NCI-H526 (cell line): ENCODE measurements at regions not wholly inside any gene's neighbourhood (a gene's known extent, or its start where the extent isn't known, plus 50 kb on each side); places are given as distances from the start of the nearest gene placed in this dataset.
A peak's percentile ranks its signal among the peaks of the same experiment; 100 is the strongest.

Source experiments
- DNase-seq, 2 experiments: peaks; one replicate each; lab custom pipeline; 2025; lab: John Stamatoyannopoulos, UW

GRCh38 chr2:122114421-122114820, 359.0 kb downstream of the TSN start:
- DNase-seq: no peak

DNA sequence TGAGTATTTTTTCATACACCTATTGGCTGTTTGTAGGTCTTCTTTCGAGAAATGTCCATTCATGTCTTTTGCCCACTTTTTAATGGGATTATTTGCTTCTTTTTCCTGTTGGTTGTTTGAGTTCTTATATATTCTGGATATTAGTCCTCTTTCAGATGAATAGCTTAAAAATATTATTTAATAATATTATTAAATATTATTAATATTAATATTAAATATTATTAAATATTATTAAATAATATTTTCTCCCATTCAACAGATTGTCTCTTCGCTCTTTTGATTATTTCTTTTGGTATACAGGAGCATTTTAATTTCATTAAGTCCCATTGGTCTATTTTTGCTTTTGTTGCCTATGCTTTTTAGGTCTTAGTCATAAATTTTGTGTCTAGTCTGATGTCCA, 361.9 kb downstream of the TSN start:
- DNase-seq: no peak

DNA sequence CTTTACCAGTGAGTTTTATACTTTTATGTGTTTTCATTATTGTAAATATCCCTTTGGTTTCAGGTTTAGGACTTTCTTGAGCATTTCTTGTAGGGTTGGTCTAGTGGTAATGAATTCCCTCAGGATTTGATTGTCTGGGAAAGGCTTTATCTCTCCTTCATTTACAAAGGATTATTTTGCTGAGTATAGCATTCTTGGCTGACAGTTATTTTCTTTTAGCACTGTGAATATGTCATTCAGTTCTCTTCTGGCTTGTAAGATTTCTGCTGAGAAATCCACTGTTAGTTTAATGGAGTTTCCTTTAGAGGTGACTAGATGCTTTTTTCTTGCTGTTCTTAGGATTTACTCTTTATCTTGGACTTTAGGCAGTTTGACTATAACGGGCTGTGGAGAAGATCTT, 373.9 kb downstream of the TSN start:
- DNase-seq: no peak

DNA sequence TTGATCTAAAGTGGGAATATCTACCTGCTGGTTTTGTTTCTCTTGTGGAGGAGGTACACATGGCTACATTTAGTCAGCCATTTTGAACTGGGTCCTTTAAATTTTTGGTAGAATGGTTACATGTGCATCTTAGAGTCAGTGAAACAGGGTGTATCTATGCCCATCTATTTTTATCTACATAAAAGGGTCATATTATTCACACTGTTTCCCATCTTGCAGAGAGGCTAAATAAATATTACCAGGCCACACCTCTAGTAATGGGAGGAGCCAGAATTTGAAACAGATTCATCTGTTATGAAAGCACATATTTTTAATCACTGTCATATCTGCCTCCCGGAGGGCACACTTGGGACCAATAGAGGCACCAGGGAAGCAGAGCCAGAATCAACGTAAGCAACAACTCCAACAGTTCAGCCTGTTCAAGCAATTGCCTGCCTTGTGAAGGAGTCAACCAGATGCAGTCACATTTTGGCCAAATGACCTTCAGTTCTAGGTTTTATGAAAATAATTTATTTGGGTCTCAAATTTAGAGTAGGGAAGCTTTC, 376.8 kb downstream of the TSN start:
- no peak for DNase-seq

DNA sequence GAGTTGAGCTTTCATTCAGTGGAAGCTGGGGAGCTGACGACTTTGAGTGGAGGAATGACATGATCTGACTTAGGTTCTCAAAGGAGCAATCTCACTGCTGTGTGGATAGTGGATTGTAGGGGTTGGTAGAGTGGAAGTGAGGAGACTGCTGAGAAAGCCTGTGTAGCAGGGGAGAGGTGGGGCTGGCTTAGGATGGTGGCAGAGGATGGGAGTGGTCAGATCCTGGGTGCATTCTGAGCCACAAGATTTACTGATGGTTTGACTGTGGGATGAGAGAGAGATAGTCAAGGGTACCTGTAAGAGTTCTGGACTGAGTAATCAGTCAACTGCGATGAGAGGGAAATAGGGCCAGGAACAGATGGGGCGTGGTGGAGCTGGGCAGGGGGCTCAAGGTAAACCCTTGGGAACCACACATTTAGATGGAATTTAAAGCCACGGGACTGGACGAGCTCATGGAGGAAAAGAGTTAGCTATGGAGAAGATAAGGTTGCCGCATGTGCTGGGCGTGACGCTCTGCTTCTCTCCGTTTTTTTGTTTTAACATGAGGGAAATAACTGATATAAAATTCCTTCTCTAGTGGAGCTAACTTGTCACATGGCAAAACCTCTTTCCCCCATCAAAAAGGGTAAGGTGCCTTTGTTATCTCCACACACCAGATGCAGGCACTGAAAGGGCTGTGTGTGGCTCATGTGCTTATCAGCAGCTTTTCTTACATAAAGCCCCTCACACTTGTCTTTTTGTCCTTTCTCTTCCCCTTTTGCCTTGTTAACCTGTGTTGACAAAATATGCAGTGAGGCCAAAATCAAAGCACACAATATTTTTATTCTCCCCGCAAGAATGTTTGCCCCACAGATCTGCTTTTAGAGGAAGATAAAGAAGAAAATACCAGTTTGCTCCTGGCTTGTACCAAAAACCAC, 379.8 kb downstream of the TSN start:
- DNase-seq: no peak

GRCh38 chr2:122136056-122136455, 380.6 kb downstream of the TSN start:
- DNase-seq: peak; percentile 3 to 56

DNA sequence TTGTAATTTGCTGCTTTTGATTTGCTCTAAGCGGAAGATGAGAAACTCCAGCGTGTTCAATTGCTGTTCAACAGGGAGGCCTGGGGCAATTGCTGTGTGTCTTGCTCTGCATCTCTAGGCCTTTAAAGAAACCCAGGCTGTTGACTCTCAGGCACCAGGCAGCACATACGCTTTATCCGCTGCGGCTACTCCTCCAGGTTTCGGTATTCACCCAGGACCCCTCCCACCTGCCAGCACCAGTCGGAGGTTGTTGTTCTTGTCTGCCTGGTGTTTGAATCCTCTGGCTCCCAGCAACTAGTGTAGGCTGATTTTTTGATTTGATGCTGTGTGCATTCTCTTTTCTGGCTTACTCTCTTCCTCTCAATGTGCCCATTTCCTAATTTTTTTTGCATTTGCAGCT, 383.1 kb downstream of the TSN start:
- no peak for DNase-seq

GRCh38 chr2:122139739-122140420, 384.4 kb downstream of the TSN start:
- DNase-seq: no peak

- no peak for DNase-seq
These were observed 389.4 kb downstream of the TSN start for GRCh38 chr2:122144884-122145283.

GRCh38 chr2:122145856-122146255, 390.4 kb downstream of the TSN start:
- DNase-seq: peak in 1 of 2 experiments; percentile 25

DNA sequence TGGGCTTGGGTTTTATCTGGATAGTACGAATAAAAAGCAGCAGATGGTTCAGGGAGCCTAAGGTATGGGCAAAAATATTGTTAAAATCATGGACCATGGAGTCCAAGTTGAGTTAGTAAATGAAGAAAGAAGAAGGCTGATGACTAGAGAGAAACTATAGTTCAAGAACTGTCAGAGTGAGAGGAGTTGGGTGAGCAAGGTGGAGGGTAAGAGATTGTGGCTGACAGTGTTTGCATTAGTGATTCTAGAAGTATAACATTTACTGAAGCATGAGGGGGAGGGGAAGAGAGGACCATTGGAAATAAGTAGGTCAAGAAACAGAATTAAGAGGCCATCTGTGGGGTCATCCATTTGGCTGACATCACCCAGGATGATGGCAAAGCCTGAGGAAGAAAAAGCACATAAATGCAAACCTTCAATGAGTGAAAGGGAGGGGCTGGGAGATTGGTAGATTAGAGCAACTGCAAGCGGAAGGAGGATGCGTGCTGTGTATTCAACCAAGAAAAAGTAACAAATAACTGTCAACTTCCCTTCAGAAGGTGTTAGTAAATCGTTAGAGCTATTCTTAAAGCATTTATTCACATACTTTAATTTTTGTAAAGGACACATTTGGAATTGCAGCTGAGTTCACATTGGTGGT, 392.8 kb downstream of the TSN start:
- no peak for DNase-seq

DNA sequence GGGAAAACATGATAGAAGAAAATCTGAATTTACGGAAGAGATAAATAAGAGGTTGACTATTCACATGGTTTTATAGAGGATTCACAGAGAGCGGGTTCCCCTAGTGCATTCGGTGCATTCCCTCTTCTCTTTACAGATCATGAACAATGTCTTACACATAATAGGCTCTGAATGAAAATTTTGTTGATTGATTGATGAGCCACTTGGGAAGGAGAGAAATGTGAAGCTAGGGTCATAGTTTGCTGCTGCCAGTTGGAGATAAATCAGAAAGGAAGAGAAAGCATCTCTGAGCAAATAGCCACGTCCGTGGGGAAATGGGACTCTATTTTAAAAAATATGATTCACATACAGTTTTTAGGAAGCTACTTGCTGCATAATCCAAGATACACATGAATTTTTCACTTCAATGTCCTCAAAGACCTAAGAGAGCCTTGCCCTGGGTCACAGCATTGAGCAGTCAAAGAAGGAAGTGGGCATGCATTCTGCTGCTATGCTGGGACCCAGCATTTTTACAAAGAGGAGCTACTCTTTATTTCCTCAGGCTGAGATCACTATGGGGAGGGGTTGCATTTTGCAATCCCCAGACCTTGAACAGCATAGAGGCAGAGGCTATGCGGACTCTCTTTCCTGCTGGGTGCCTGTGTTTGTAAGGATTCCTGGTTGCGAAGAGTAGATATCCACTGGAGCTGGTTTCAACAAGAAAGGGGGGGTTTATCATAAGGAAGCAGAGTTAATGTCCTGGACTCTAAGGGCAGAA, 395.3 kb downstream of the TSN start:
- DNase-seq: no peak

DNA sequence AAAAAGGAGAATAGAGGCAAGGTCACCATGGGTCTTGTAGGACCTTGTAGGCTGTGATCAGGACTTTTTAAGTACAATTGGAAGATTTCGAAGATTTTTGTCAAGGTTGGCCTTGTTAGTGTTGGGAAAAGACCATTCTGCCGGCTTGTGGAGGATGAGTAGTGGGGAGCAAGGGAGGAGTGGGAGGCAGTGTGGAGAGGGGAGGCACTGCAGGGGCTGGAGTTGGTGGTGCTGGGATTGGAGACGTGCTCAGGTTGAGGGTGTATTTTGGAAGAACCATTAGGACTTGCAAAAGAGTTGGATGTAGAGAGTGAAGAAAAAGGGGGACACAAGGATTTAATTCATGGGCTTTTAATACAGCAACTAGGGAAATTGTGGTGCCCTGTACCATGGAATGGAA, 397.1 kb downstream of the TSN start:
- DNase-seq: no peak

DNA sequence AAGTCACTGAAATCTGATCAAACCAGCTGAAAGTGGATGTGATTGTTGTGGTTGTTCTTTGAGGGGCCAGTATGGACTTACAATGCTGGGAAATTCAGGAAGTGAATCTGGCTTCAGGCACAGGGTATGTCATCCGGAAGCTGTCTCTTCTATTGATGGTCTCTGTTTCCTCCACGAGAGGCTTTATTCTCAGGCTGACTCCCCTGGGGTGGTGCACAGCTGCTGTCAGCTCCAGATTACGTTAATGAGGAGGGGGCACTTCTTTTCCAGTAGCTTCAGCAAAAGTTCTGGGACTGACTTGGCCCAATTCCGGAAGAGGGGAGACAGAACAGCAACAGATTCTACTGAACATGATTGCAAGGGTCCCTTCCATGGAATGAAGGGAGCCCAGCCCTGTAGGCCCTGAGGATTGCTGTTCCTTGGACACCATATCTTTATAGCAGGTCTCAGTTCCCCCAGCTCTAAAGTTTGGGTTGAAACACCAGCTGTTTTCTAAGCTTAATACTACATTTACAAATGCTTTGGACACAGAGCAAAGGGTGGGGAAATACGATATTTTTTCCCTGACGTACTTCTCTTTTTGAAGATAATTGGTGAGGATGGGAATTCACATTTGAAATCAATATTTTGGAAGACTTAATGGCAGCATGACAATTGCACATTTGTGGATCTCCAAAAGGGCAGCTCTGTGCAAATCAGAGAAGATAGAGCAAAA, 400.9 kb downstream of the TSN start:
- no peak for DNase-seq

- DNase-seq: no peak
These were observed 401.7 kb downstream of the TSN start for GRCh38 chr2:122157158-122157557.

DNA sequence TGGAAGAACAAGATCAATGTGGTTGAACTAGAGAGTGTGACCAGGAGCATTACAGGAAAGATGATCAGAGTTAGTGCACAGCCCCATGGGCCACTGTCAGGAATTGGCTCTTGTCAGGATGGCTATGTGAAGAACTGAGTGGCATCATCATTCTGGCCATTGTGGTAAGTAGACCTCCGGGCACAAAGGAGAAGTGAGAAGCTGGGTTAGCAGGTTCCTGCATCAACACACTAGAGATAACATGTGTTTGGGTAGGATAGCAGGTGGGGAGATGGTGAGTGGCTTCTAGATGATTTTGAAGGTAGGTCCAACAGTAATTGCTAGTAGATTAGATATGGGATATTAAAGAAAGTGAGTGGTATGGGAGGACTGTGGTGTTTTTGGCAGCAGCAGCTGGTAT, 408.2 kb downstream of the TSN start:
- DNase-seq: no peak

GRCh38 chr2:122164964-122165363, 409.5 kb downstream of the TSN start:
- no peak for DNase-seq

GRCh38 chr2:122166820-122167219, 411.4 kb downstream of the TSN start:
- no peak for DNase-seq

- no peak for DNase-seq
These were observed 412.1 kb downstream of the TSN start for GRCh38 chr2:122167515-122167914.

DNA sequence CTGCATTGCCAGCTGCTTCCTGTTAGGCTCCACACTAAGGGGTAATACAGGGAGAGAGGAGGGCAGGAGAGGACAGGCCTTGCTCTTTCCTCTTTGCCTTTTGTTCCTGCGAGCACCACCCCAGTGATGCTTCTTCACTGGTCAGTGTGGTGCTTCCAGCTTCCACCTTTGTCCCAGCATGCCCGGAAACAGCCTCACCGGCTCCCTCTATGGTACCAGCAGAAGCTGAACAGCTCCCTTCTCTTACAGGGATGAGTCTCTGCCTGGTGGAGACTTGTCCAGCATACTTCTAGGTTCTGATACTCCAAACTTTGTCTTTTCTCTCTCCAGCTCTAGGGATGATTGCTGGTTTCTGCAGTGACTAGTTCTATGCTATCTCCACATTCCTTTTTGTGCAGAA, 413.3 kb downstream of the TSN start:
- peak in 1 of 2 experiments; percentile 3 for DNase-seq

DNA sequence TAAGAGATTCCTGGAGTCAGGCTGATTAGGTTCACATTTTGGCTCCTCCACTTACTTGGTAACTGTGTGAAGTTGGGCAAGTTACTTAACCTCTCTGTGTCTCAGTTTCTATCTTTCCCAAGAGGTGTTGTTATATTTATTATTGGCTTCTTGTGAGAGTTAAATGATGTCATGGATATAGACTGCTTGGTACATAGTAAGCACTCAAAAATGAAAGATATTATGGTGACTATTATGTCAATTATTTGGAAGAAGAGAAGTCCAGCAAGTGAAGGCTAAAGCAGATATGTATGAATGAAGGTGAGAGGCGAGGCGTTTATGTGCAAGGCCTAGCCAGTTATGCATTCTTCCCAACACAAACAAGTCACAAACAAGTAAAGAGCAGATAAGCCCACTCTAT, 417.4 kb downstream of the TSN start:
- DNase-seq: no peak
